Transverse colon (tissue), 4 donors: ENCODE measurements at regions not wholly inside any gene's neighbourhood (a gene's known extent, or its start where the extent isn't known, plus 50 kb on each side); places are given as distances from the start of the nearest gene placed in this dataset.

Source experiments
- DNase-seq: peaks from one replicate; pipeline ENCODE4 v3.0.0-alpha.2; 2019
- H3K27ac ChIP-seq, 4 donors: fragments of 200-600 bp; sonication (generic); 2 replicates each; pipeline ENCODE4 v1.5.1; 2016 to 2018; ENCODE audit warnings: inconsistent platforms in 4 of 4
- H3K27me3 ChIP-seq: fragments of 200-600 bp; sonication (generic); 2 replicates; pipeline ENCODE4 v1.5.1; 2017; ENCODE audit warnings: inconsistent platforms
- H3K36me3 ChIP-seq, 4 donors: fragments of 200-600 bp; sonication (generic); 2 replicates each; pipeline ENCODE4 v1.5.1; 2017 to 2019; ENCODE audit warnings: inconsistent platforms in 4 of 4
- H3K4me1 ChIP-seq, 4 donors: fragments of 200-600 bp; sonication (generic); 2 replicates each; pipeline ENCODE4 v1.5.1; 2017 to 2020; ENCODE audit warnings: inconsistent platforms in 4 of 4
- H3K4me3 ChIP-seq, 4 donors: fragments of 200-600 bp; sonication (generic); 1 replicate in 1 of 4; 2 replicates in 3 of 4; pipeline versions ENCODE4 v1.5.1 to v1.6.1; 2017 to 2019; ENCODE audit warnings: inconsistent platforms in 4 of 4
- H3K9me3 ChIP-seq, 2 donors: fragments of 200-600 bp; sonication (generic); 2 replicates each; pipeline ENCODE4 v1.5.1; 2017 to 2019; ENCODE audit warnings: inconsistent platforms in 2 of 2
- CTCF ChIP-seq, 5 experiments: fragments of 200-600 bp in 3 of 5; fragments of 450-650 bp in 2 of 5; sonication (generic) in 3 of 5; IDR thresholded peaks; 1 replicate in 2 of 5; 2 replicates in 3 of 5; pipeline ENCODE4 v1.5.1; 2016 to 2017; ENCODE audit warnings: antibody characterized with exemption in 5 of 5, inconsistent platforms in 3 of 5, mild to moderate bottlenecking in 2 of 5, moderate library complexity in 1 of 5
- EP300 ChIP-seq: sonication (generic); formaldehyde crosslinking; IDR thresholded peaks from one replicate; pipeline ENCODE4 v1.6.1; 2017; ENCODE audit warnings: antibody characterized with exemption, low read depth
- POLR2A ChIP-seq: fragments of 450-650 bp; IDR thresholded peaks from one replicate; pipeline ENCODE4 v1.6.1; 2016; ENCODE audit warnings: antibody characterized with exemption, mild to moderate bottlenecking, moderate library complexity
- POLR2AphosphoS5 ChIP-seq, 3 donors: sonication (generic); formaldehyde crosslinking; IDR thresholded peaks; one replicate each; pipeline ENCODE4 v1.6.1; 2016; ENCODE audit warnings: antibody characterized with exemption in 3 of 3
- WGBS, 2 donors: methylation state at CpG; one replicate each; pipeline ENCODE4 v1.1.5; 2018; ENCODE audit warnings: low coverage in 1 of 2; 5-methylcytosine and 5-hydroxymethylcytosine counted together
- in situ Hi-C, 4 donors: fragments of 200-750 bp; cut with MboI; loops; one replicate each; pipeline versions ENCODE4 v1.15.0 to v1.15.1; 2017; ENCODE audit warnings: low sequenced_read_pairs in 3 of 4, low pct_ligation_motif_present in 1 of 4, low pct_unique_long_range_greater_than_20kb in 1 of 4
- intact Hi-C: fragments of 100-400 bp; cut with DNase I; formaldehyde crosslinking; loops from one replicate; pipeline ENCODE4 v1.15.1; 2023; ENCODE audit warnings: low total_unique reads

- Histone ChIP-seq H3K9me3 (no peaks in the 10 kb centered on the region), H3K36me3 (no peaks in the 10 kb centered on the region), H3K27me3 (no peaks in the 10 kb centered on the region), H3K27ac (no peak overlapping the region), H3K4me1 (no peaks in the 10 kb centered on the region), H3K4me3 (no peak overlapping the region)
- TF ChIP-seq EP300 (no peak), CTCF (IDR thresholded peaks at IDR 0.05) (no peak), POLR2A (no peak), POLR2AphosphoS5 (IDR thresholded peaks at IDR 0.05) (no peak)
- intact Hi-C loops (no loop called here), in situ Hi-C loops (no loop called here)
- no peak for DNase-seq
- 72 to 77% methylated on average over 4 of the region's 4 CpGs for WGBS, 2 donors
Measured at GRCh38 chr4:170667814-170668213, 578.1 kb upstream of the AADAT start.

GRCh38 chr4:170666909-170667308, 577.2 kb upstream of the AADAT start:
- in situ Hi-C loops = no loop called here
- no peak for DNase-seq
- TF ChIP-seq POLR2AphosphoS5 (IDR thresholded peaks at IDR 0.05) = no peak
- TF ChIP-seq CTCF (IDR thresholded peaks at IDR 0.05) = no peak
- TF ChIP-seq POLR2A = no peak
- no peak for TF ChIP-seq EP300
- Histone ChIP-seq H3K4me3 (no peak overlapping the region), H3K27me3 (no peaks in the 10 kb centered on the region), H3K36me3 (no peaks in the 10 kb centered on the region), H3K9me3 (no peaks in the 10 kb centered on the region), H3K4me1 (no peaks in the 10 kb centered on the region), H3K27ac (no peak overlapping the region)
- WGBS, 2 donors = 79 to 85% methylated on average over 2 of the region's 2 CpGs
- intact Hi-C loops = no loop called here

- DNase-seq = no peak
- 22 to 38% methylated on average over 4 of the region's 4 CpGs for WGBS, 2 donors
- no peaks in the 10 kb centered on the region for H3K27me3 ChIP-seq
- no peak overlapping the region for H3K27ac ChIP-seq
- H3K4me3 ChIP-seq = no peak overlapping the region
- H3K9me3 ChIP-seq = no peaks in the 10 kb centered on the region
- intact Hi-C loops (no loop called here), in situ Hi-C loops (no loop called here)
- no peaks in the 10 kb centered on the region for H3K4me1 ChIP-seq
- H3K36me3 ChIP-seq = no peaks in the 10 kb centered on the region
- TF ChIP-seq POLR2AphosphoS5 (IDR thresholded peaks at IDR 0.05) (no peak), EP300 (no peak), POLR2A (no peak), CTCF (IDR thresholded peaks at IDR 0.05) (no peak)
Measured at GRCh38 chr4:170662250-170662649, 572.5 kb upstream of the AADAT start.

- intact Hi-C loops = no loop called here
- Histone ChIP-seq H3K9me3 (no peaks in the 10 kb centered on the region), H3K27me3 (no peaks in the 10 kb centered on the region), H3K4me3 (no peak overlapping the region), H3K27ac (no peak overlapping the region), H3K36me3 (no peaks in the 10 kb centered on the region), H3K4me1 (no peaks in the 10 kb centered on the region)
- WGBS, 2 donors = 81 to 86% methylated on average over 1 to 2 of the region's 2 CpGs
- in situ Hi-C loops = no loop called here
- DNase-seq = no peak
- TF ChIP-seq EP300 (no peak), POLR2AphosphoS5 (IDR thresholded peaks at IDR 0.05) (no peak)
Measured at GRCh38 chr4:170657761-170658160, 568.0 kb upstream of the AADAT start.

- Histone ChIP-seq H3K9me3 (no peaks in the 10 kb centered on the region), H3K4me3 (no peak overlapping the region), H3K27ac (no peak overlapping the region), H3K27me3 (no peaks in the 10 kb centered on the region), H3K36me3 (no peaks in the 10 kb centered on the region), H3K4me1 (no peaks in the 10 kb centered on the region)
- no peak for DNase-seq
- in situ Hi-C loops = no loop called here
- WGBS, 2 donors = 51 to 56% methylated on average over 2 of the region's 2 CpGs
- intact Hi-C loops = no loop called here
- TF ChIP-seq POLR2A = no peak
- TF ChIP-seq EP300 = no peak
- TF ChIP-seq POLR2AphosphoS5 (IDR thresholded peaks at IDR 0.05) = no peak
- no peak for TF ChIP-seq CTCF (IDR thresholded peaks at IDR 0.05)
Measured at GRCh38 chr4:170656506-170656905, 566.8 kb upstream of the AADAT start.
